ENCODE measurements at regions not wholly inside any gene's neighbourhood (a gene's known extent, or its start where the extent isn't known, plus 50 kb on each side); places are given as distances from the start of the nearest gene placed in this dataset.

GRCh38 chr21:38077569-38077968 is 161.3 kb upstream of the KCNJ6 start:
- H3K4me3 ChIP-seq (replicated peaks; ENCODE audit: low read depth, low read length): no peak overlapping the region
- TF ChIP-seq CTCF (IDR thresholded peaks at IDR 0.05; ENCODE audit: low read length, missing control alignments): no peak
- no peak for DNase-seq (ENCODE audit: low read depth)

- TF ChIP-seq CTCF (IDR thresholded peaks at IDR 0.05; ENCODE audit: low read length, missing control alignments): no peak
- DNase-seq (ENCODE audit: low read depth): no peak
- H3K4me3 ChIP-seq (replicated peaks; ENCODE audit: low read depth, low read length): no peak overlapping the region
These were observed 164.6 kb upstream of the KCNJ6 start for GRCh38 chr21:38080888-38081287.

GRCh38 chr21:38081708-38082107 is 165.5 kb upstream of the KCNJ6 start:
- no peak for DNase-seq (ENCODE audit: low read depth)
- H3K4me3 ChIP-seq (replicated peaks; ENCODE audit: low read depth, low read length): no peak overlapping the region
- no peak for TF ChIP-seq CTCF (IDR thresholded peaks at IDR 0.05; ENCODE audit: low read length, missing control alignments)

- DNase-seq (ENCODE audit: low read depth): no peak
- H3K4me3 ChIP-seq (replicated peaks; ENCODE audit: low read depth, low read length): no peak overlapping the region
- no peak for TF ChIP-seq CTCF (IDR thresholded peaks at IDR 0.05; ENCODE audit: low read length, missing control alignments)
These were observed 166.8 kb upstream of the KCNJ6 start for GRCh38 chr21:38082936-38083485.

- no peak for DNase-seq (ENCODE audit: low read depth)
- no peak overlapping the region for H3K4me3 ChIP-seq (replicated peaks; ENCODE audit: low read depth, low read length)
- no peak for TF ChIP-seq CTCF (IDR thresholded peaks at IDR 0.05; ENCODE audit: low read length, missing control alignments)
These were observed 167.3 kb upstream of the KCNJ6 start for GRCh38 chr21:38083535-38083934.

GRCh38 chr21:38086580-38086979 is 170.2 kb upstream of the KCNJ15 start:
- no peak for DNase-seq (ENCODE audit: low read depth)
- no peak overlapping the region for H3K4me3 ChIP-seq (replicated peaks; ENCODE audit: low read depth, low read length)
- TF ChIP-seq CTCF (IDR thresholded peaks at IDR 0.05; ENCODE audit: low read length, missing control alignments): no peak

Measured in fibroblast of pulmonary artery (primary cell).